Prostate gland (tissue), 2 donors: ENCODE measurements at regions not wholly inside any gene's neighbourhood (a gene's known extent, or its start where the extent isn't known, plus 50 kb on each side); places are given as distances from the start of the nearest gene placed in this dataset.

Source experiments
- CTCF ChIP-seq, 4 experiments: fragments of 200-600 bp in 2 of 4; fragments of 450-650 bp in 2 of 4; sonication (generic) in 2 of 4; IDR thresholded peaks; 1 replicate in 3 of 4; 2 replicates in 1 of 4; pipeline ENCODE4 v1.5.1; 2016 to 2019; ENCODE audit warnings: antibody characterized with exemption in 4 of 4, mild to moderate bottlenecking in 2 of 4, moderate library complexity in 2 of 4
- POLR2A ChIP-seq: fragments of 450-650 bp; IDR thresholded peaks from one replicate; pipeline ENCODE4 v1.6.1; 2016; ENCODE audit warnings: antibody characterized with exemption, mild to moderate bottlenecking

- no peak for TF ChIP-seq CTCF (IDR thresholded peaks at IDR 0.05)
- TF ChIP-seq POLR2A = no peak
Observed at GRCh38 chr7:12847001-12847400, 159.6 kb downstream of the ARL4A start.
